ENCODE measurements at regions not wholly inside any gene's neighbourhood (a gene's known extent, or its start where the extent isn't known, plus 50 kb on each side); places are given as distances from the start of the nearest gene placed in this dataset.
"Not testable (repeated sequence)": the region's sequence is repeated elsewhere in the genome, so short reads cannot be mapped to it uniquely, and the experiment has no call there.

DNA sequence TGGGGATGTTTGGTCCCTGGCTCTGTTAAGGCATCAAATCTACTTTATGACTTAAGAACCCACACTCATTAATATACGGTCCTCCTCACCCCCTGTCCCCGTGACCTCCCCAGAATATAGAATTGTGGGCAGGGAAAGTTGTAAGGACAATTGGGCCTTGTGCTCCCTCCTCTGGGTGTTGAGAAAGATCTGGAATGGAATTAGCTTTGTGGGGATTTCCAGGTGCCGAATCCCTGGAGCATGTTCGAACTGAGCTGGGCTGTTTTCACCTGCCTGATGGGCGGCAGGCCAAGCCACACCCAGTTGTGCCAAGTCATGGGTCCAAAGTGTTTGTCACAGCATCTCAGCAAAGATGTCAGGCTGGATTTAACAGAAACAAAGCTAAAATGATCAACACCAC is 349.3 kb upstream of the KLF3 start:
- no peak for DNase-seq

DNA sequence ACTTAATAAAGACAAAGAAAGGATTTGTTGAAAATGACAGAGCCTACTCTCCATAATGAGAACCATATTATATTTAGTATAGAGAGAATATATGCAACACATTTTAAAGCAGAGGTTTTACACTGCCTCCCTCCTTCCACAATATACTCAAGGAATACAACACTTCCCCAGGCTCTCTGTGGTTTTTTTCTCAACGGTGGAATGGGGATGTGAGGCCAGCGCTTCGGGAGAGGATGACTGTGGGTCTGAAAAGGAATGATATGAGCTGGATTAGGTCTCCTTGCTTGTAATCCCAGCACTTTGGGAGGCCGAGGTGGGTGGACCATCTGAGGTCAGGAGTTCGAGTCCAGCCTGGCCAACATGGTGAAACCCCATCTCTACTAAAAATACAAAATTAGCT is 348.7 kb upstream of the KLF3 start:
- DNase-seq, result no peak

DNA sequence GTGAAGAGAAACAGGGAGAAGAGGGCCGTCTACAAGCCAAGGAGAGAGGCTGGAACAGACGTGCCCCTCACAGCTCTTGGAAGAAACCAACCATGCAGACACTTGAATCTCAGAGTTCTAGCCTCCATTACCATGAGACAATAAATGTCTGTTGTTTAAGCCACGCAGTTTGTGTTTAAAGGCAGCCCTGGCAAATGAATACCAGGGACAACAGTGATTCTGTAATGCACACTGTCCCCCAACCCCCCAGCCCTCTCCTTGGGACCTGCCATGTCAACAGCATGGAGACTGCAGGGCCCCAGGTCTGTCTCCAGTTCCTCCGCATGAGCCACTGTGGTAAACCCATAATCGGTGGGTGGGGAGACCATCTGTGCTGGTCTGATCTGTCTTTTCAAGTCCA is 348.0 kb upstream of the KLF3 start:
- DNase-seq, result no peak

DNA sequence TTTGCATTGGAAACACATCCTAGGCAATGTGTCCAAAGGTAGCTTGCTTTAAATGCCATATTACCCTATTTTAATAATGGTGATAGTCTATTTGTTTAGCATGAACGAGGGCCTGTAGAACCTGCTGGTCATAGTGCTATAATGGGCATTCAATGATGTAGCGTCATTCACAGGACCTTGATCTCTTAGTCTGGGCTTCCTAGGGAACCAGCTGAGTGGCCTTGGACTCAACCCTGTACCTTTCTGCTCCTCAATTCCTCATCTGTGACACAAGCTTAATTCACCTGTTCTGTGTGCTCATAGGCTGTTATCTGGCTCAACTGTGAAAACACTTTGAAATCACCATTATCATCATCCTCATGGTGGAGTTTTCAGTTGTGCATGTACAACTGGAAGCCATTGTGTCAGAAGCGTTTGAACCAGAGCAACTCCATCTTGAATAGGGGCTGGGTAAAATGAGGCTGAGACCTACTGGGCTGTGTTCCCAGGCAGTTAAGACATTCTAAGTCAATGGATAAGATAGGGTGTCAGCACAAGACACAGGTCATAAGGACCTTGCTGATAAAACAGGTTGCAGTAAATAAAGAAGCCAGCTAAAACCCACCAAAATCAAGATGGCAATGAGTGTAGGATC is 346.8 kb upstream of the KLF3 start:
- no peak for DNase-seq

DNA sequence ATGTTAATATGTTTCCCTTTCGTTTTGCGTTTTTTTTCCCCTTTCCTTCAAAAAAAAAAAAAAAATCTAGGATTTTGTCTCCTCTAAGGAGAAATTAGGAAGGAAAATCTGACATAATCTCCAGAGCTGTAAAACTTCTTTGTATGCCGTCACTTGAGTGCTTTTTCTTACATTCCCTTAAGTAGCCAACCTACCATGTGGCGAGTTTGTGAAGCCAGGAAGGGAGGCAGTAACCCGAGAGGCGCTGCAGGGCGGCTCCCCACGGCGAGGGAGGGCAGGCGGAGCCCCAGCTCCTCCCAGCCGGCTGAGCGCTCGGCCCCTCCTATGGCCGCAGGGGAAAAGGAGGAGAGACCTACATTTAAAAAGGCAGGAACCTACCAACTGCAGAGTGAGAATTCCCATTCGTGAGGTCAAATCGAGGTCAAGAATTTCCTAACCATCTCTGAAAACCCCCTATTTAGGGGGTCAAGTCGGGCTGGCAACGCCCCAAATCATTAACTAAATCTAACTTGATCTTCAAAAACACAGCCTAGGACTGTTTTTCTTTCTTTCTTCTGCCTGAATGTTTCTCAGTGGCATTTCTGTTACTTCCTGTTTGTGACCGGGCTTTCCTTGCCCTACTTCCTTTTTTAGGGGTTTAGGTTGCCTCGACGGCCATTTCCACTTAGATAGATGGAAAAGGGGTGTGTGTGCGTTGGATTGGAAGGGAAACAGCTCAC is 345.1 kb upstream of the KLF3 start:
- DNase-seq, result peak; percentile 76

DNA sequence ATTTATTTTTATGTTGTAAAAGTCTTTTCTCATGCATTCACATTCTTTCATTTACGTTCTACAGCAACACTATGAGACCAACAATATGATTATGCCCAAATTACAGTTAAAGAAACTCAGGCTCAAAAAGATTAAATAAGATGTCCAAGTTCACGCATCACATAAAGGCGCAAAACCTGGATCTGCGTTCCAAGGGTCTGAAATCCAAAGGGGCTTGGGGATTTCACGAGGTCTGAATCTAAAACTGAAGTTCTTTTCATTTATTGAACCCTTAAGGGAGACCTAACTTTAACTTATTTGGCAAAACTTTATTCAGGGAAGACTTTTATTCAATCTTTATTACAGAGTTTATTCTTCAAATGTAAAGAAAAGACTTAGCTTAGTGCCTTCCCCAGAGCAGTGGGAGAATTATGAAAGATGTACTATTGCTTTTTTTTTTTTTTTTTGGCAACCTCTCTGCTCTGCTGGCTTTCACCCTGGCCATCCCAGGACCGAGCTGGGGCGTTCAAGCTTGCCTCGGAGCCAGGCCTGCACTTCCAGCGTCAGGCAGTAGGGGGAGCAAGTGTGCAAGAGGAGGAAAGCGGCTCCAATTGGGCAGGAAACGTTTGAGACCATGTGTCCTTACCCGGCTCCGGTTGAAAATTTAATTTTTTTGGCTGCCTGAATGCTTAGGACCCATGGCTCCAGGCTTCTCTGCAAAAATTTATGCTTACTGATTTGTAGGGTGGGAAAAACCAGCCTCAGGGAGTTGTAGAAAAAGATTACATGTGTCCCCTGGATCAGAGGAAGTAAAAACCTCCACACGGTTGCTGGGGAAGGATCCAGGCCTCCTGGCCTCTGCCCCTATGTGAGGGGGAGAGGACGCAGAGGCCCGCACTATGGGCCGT is 344.3 kb upstream of the KLF3 start:
- peak; percentile 93 for DNase-seq

DNA sequence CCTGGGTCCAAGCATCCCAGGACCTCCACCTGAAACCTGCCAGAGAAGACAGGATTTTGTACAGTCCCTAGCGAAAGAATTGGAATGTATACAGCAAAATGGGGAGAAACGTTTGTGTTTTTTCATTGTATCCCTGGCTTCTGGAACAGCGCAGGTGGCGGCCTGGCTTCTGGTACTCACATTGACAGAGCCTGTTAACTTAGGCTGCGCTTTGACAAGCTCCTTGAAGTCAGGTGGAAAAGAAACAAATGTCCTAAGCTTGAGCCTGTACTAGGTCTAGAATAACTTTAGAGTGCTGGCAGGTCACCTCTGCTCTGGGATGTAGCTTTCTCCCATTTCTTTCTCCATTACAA is 343.7 kb upstream of the KLF3 start:
- DNase-seq, result no peak

DNA sequence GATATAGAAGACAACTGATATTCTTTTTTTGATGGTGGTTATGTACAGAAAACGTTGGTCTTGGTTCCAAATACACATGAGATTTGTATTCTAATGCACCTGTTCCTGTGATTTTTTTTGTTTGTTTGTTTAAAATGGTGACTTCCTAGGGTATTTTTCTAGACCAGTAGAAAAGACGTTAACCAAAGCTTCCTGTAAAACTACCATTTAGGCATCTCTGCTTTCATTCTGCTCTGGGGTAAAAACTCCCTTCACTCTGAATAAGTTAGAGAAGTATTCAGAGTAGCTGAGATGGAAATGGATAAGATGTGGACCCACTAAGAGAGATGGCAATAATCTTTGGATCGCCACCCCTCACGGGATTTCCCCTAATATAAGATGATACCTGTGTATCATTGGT is 343.2 kb upstream of the KLF3 start:
- DNase-seq, result no peak

DNA sequence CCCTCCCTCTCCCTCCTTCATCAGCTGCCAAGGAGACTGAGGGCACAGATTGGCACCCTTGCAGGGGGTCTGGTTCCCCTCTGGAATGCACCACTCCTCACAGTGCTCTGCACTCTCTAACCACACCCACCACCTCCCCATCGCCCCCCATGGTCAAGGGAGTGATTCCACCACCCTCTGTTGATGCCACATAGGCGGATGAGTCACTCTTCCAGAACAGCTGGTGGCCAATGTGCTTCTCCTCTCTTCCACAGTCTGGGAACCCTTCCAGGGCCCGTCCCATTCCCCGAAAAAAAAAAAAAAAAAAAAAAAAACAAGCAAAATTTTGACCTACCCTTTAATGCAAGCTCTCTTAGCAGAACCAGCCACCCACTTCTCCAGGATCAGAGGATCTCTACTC is 341.3 kb upstream of the KLF3 start:
- no peak for DNase-seq

DNA sequence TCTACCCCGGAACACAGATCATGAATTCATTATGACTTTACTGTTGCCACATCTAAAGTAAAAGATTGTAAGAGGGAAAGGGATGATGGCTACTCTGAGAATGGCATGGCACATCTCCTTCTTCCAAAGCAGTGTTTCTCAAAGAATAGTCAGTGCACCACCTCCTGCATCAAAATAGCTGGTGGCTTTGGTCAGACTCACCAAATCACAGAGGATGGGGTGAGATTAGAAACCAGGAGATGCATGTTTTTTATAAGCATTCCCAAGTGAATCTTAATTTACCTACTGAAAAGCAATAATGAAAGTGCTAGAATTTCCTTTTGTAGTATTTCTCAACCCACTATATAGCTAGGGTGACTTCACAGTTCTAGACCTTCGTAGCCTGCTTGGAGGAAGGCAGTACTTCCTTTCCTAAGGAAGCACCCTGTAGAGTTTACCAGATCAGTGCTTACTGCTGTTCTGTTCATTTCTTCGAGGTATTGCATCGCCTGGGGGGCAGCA is 340.8 kb upstream of the KLF3 start:
- DNase-seq, result no peak

DNA sequence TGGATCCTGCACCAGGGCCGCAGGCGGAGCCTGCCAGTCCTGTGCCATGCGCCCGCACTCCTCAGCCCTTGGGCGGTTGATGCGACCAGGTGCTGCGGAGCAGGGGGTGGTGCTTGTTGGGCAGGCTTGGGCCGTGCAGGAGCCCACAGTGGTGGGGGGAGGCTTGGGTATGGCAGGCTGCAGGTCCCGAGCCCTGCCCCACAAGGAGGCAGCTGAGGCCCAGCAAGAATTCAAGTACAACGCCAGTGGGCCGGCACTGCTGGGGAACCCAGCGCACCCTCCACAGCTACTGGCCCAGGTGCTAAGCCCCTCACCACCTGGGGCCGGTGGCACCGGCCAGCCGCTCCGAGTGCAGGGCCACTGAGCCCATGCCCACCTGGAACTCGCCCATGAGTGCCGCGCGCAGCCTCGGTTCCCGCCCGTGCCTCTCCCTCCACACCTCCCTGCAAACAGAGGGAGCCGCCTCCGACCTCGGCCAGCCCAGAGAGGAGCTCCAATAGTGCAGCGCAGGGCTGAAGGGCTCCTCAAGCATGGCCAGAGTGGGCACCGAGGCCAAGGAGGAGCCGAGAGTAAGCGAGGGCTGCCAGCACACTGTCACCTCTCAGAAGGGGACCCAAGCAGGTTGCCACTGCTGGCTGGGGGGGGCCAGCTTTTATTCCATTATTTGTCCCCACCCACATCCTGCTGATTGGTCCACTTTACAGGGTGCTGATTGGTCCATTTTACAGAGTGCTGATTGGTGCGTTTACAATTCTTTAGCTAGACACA is 339.0 kb upstream of the KLF3 start:
- DNase-seq, result no peak

DNA sequence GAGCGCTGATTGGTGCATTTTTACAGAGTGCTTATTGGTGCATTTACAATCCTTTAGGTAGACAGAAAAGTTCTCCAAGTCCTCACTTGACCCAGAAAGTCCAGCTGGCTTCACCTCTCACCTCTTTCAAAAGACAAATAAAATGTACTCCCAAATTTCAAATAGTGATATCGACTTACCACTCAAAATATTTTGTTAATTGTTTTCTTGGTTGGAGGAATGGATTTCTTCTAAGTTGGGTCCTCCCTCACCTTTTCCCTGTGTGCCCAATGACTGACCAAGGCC is 338.4 kb upstream of the KLF3 start:
- DNase-seq, result no peak

DNA sequence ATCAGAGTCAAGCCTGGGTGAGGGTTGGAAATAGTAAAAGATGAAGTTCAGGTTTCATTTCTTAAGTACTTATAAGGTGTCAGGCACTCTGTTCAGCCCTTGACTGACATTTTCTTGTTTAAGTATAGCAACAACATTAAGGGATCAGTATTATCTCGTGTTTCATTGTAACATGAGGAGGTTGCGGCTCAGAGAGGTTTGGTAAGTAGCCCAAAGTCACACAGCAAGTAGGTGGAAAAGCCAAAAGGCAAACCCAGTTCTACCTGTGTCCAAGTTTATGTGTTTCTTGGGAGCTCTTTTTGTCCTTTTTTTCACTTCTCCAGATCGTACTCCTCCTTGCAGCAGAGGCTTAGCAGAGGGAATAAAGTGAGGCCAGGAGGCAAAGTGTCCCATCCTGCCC is 337.5 kb upstream of the KLF3 start:
- no peak for DNase-seq

DNA sequence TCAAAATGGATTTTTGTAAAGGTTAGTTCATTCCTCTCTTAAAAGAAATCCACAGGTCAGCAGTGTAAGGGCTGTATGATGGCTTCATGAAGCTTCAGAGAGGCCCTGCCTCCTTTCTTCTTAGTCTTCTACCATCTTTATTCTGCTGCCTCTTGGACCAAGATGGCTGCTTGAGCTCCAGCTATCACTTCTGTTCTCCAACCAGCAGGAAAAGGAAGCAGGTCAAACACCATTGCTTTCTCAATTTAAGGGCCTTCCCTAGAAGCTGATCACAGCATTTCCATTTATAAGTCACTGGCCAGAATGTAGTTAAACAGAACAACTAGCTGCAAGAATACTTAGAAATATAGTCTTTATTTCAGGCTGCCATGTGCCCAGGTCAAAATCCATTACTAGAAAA is 336.8 kb upstream of the KLF3 start:
- no peak for DNase-seq

DNA sequence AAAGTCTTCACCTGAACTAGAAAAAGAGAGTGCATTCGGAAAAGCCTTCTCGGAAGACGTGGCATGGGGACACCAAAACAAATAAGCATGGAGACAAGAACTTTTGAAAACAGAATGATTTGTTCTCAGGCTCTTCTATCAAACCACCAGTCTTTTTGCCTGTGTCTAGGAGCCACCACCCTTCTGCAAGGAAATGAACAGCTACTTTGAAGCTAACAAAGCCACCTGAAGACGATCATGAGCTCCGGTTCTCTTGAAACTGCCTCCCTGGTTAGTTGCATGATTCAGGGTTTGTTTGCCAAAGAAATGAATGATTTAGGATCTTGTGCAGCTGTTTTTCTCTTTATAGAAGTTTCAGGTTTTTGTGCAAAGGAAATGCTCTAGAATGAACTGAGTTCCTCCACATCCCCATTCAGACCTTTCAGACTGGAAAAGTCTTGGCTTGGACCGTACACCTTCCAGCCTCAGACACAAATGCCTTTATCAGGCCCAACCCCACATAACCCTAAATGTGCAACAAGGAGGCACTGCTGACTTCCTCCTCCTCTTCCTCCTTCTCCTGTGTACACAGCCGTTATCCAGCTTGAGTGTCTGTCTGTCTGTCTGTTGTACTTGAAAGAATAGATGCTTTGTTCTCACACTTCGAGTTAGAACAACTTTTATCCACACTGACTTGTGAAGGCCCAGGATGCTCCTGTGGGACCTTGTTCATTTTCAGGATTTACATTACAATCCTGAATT is 334.8 kb upstream of the KLF3 start:
- peak; percentile 53 for DNase-seq

DNA sequence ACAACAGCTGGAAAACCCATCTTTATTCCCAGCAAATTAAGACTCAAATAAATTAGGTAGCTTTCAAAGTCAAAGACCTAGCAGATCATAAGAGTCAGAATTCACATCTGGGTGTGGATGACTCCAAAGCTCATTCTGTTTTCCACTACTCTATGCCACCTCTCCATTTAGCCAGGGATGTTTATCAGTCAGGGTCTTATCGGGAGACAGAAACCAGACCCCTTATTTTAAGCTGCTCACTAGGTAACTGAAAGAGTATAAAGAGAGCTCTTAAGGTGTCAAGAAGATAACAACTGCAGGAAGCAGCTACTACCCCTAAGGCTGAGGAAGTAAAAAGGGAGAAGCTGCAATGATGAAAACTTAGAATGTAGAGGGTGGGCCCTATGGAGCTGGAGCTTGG is 333.7 kb upstream of the KLF3 start:
- no peak for DNase-seq

DNA sequence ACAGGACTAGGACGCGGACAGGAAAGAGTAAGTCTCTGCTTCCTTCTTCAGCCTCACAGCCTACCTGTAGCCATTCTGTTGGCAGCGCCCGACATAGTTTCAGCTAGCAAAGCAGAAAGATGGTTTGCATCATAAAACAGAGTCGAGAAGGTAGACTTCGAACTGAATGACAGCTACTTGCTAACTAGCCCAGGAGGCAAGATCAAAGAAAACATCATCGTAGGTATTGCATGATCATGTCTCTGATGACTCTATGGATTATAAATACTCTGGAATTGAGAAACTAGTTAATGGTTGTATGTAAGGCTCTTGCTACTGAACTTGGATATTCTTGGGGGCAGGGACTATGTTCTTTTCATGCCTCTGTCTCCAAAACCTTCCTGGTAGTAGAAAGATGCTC is 333.1 kb upstream of the KLF3 start:
- peak; percentile 33 for DNase-seq

DNA sequence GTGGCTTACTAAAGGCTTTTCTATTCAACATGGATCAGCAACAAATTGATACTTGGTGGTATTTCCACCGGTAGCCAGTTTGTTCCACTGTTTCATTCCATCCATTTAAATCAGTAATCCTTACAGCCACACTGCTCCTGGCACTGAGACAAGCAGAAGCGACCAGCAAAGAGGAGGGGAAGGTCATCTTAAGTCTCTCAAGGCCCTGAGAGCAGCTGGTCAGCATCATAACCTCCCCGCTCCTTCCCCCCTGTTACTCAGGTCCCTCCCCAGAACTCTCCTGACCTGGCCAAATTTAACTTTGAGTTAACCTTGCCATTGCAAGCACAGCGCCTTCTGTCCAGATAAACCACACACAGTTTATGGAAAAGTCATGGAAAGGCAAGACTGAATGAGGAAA is 331.3 kb upstream of the KLF3 start:
- no peak for DNase-seq

DNA sequence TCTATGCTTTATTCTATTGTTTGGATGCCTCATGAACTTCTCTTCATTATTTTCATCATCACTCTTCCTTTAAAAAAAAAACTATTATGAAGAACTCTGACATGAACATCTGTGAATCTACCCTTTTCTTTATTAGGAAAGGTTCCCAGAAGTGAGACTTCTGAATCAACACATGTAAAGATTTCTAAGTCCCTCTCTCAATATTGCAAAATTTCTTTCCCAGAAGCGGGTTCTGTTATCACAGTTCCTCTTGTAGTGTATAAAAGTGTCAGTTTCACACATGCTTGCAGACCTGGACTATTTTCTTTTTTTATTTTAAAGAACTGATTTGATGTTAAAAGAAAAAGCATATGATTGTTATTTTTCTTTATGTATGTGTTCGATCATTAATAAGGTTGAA is 330.8 kb upstream of the KLF3 start:
- DNase-seq, result no peak

DNA sequence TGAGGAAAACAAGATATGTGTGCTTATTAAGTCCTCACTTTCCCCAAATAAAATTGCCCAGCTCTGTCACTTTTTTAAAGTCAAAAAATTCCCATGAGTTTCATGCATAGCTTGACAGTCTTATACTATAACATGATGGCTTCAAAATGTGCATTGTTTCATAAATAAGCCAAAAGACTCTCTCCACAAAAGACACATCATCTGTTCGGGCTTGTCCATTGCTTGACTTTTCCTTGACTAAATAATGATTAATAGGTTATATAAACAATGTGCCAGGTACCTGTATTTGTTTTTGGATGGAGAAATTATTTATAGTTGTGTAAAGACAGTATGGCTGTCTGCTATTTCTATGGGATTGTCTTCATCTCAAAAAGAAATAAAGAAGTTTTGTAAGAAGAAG is 329.2 kb upstream of the KLF3 start:
- no peak for DNase-seq

DNA sequence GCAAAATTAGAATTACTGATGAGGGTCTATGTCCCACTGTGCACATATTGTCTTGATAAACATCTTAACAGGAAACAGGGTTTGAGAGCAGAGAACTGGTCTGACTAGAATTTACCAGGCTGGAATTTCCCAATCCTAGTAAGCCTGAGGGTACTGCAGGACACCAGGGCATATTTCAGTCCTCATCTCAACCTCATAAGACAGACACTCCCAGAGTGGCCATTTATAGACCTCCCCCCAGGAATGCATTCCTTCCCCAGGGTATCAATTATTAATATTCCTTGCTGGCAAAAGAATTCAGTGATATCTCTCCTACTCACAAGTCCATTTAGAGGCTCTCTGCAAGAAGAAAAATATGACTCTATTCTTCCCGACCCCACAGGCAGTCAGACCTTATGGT is 325.1 kb upstream of the KLF3 start:
- DNase-seq, result not testable (repeated sequence)

DNA sequence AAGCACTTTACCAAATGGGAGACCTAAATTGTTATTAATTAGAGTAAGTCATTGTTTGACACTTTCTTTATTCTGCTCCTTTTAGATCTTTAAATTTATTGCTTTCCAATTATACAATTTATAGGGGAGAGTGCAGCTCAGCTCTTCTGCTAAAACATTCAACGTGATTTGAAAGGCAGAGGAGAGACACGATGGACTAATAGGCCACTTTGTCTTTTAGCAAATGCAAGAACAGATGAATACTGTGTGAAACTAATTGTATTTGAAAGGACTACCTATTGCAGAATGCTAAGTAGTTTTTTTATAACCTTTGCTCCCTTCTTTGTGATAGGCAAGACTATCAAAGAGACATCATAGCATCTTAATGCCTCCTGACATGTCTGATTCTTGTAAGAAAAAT is 320.4 kb upstream of the KLF3 start:
- DNase-seq, result no peak

DNA sequence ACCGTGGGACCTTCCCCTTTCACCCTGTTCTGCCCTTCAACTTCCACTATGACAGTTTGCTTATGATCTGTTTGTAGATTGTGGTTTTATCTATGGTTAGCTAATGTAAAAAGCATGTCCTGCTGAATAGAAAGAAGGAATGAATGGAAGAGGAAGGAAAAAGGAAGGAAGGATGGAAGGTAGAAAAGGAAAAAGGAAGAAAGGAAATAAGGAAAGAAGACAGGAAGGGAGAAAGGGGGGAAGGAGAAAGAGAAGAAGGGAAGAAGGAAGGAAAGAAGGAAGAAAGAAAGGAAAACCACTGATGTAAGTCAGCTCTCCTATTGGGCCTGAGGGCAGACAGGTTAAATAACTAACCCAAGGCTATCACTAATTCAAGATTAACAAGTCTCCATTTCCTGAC is 319.1 kb upstream of the KLF3 start:
- no peak for DNase-seq
